Ovary (tissue), 3 donors: ENCODE measurements at regions not wholly inside any gene's neighbourhood (a gene's known extent, or its start where the extent isn't known, plus 50 kb on each side); places are given as distances from the start of the nearest gene placed in this dataset.
"Not testable (repeated sequence)": the region's sequence is repeated elsewhere in the genome, so short reads cannot be mapped to it uniquely, and the experiment has no call there.

ENCODE experiments used
- EP300 ChIP-seq: sonication (generic); formaldehyde crosslinking; IDR thresholded peaks from one replicate; pipeline ENCODE4 v1.6.1; 2017; ENCODE audit warnings: antibody characterized with exemption
- POLR2A ChIP-seq: fragments of 450-650 bp; IDR thresholded peaks from one replicate; pipeline ENCODE4 v1.6.1; 2017; ENCODE audit warnings: antibody characterized with exemption, mild to moderate bottlenecking, moderate library complexity
- TF ChIP-seq, protein P1 (sequence below), 3 donors: fragments of 450-650 bp in 2 of 3; fragments of 200-600 bp in 1 of 3; IDR thresholded peaks; one replicate each; pipeline versions ENCODE4 v1.5.1 to v1.8.0; 2016 to 2022; ENCODE audit warnings: antibody characterized with exemption in 3 of 3, mild to moderate bottlenecking in 1 of 3
- donor health status: DM: no; HTN: no; CAD: no.

- TF ChIP-seq POLR2A, EP300: not testable (repeated sequence)
- TF ChIP-seq, protein P1, sequence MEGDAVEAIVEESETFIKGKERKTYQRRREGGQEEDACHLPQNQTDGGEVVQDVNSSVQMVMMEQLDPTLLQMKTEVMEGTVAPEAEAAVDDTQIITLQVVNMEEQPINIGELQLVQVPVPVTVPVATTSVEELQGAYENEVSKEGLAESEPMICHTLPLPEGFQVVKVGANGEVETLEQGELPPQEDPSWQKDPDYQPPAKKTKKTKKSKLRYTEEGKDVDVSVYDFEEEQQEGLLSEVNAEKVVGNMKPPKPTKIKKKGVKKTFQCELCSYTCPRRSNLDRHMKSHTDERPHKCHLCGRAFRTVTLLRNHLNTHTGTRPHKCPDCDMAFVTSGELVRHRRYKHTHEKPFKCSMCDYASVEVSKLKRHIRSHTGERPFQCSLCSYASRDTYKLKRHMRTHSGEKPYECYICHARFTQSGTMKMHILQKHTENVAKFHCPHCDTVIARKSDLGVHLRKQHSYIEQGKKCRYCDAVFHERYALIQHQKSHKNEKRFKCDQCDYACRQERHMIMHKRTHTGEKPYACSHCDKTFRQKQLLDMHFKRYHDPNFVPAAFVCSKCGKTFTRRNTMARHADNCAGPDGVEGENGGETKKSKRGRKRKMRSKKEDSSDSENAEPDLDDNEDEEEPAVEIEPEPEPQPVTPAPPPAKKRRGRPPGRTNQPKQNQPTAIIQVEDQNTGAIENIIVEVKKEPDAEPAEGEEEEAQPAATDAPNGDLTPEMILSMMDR (IDR thresholded peaks at IDR 0.05), result not testable (repeated sequence)
Measured at GRCh38 chr14:105628126-105628525, 101.7 kb downstream of the TMEM121 start.
